H1 (cell line): ENCODE measurements at regions not wholly inside any gene's neighbourhood (a gene's known extent, or its start where the extent isn't known, plus 50 kb on each side); places are given as distances from the start of the nearest gene placed in this dataset.

Source experiments
- CTCF ChIA-PET: fragments of 300-600 bp; sonication (Branson Sonifier 250); formaldehyde crosslinking; loops from one replicate; lab custom pipeline; 2021; ENCODE audit not compliant: partially characterized antibody; lab: Charles Lee
- POLR2A ChIA-PET: fragments of 300-600 bp; sonication (Branson Sonifier 250); formaldehyde crosslinking; loops from one replicate; lab custom pipeline; 2021; ENCODE audit warnings: inconsistent platforms; ENCODE audit not compliant: partially characterized antibody; lab: Charles Lee
- DNase-seq, 2 experiments: peaks; one replicate each; pipeline versions ENCODE4 v3.0.0 to v3.0.0-alpha.2; 2010 to 2022; ENCODE audit warnings: low spot score in 2 of 2, low read depth in 1 of 2, mixed read lengths in 1 of 2
- FAIRE-seq: peaks from 2 replicates; lab custom pipeline; 2011; peaks lifted over from hg19 to GRCh38; lab: Jason Lieb, UNC
- H2AFZ ChIP-seq: 2 replicates; pipeline ENCODE4 v1.8.1; 2012; ENCODE audit warnings: low read length, inconsistent platforms
- H2AK5ac ChIP-seq: 2 replicates; pipeline ENCODE4 v1.6.1; 2013; ENCODE audit warnings: low read depth, low read length
- H2BK120ac ChIP-seq: replicated peaks from 2 replicates; pipeline ENCODE3; 2013; ENCODE audit warnings: low read depth, low read length, inconsistent platforms
- H2BK12ac ChIP-seq: 2 replicates; pipeline ENCODE4 v1.6.1; 2013; ENCODE audit warnings: low read depth, low read length
- H2BK15ac ChIP-seq: 2 replicates; pipeline ENCODE4 v1.6.1; 2013; ENCODE audit warnings: low read length
- H2BK20ac ChIP-seq: 2 replicates; pipeline ENCODE4 v1.6.1; 2013; ENCODE audit warnings: low read length
- H2BK5ac ChIP-seq: 2 replicates; pipeline ENCODE4 v1.6.1; 2013; ENCODE audit warnings: low read depth, low read length
- H3K14ac ChIP-seq: 2 replicates; pipeline ENCODE4 v1.6.1; 2013; ENCODE audit warnings: inconsistent platforms; ENCODE audit not compliant: insufficient read length
- H3K18ac ChIP-seq: 2 replicates; pipeline ENCODE4 v1.6.1; 2013; ENCODE audit warnings: low read length; ENCODE audit errors: extremely low read depth
- H3K23ac ChIP-seq: 2 replicates; pipeline ENCODE4 v1.6.1; 2013; ENCODE audit warnings: inconsistent platforms; ENCODE audit not compliant: insufficient read length
- H3K23me2 ChIP-seq: 2 replicates; pipeline ENCODE4 v1.6.1; 2013; ENCODE audit warnings: low read depth, low read length
- H3K27ac ChIP-seq: 2 replicates; pipeline ENCODE4 v1.6.1; 2011; ENCODE audit warnings: low read depth, low read length, inconsistent platforms
- H3K27me3 ChIP-seq, 4 experiments: replicated peaks in 1 of 4; 1 replicate in 1 of 4; 2 replicates in 3 of 4; pipeline versions ENCODE4 v1.6.1 to v1.8.1; 2011 to 2013; ENCODE audit warnings: low read length in 3 of 4, mild to moderate bottlenecking in 3 of 4, inconsistent platforms in 2 of 4, mixed read lengths in 2 of 4, moderate library complexity in 1 of 4; ENCODE audit not compliant: control insufficient read depth in 3 of 4, insufficient read depth in 3 of 4; ENCODE audit errors: extremely low read depth in 1 of 4
- H3K36me3 ChIP-seq, 4 experiments: 2 replicates each; pipeline versions ENCODE4 v1.6.1 to v1.8.1; 2011 to 2013; ENCODE audit warnings: mild to moderate bottlenecking in 4 of 4, low read length in 3 of 4, moderate library complexity in 2 of 4, control low read depth in 1 of 4, inconsistent platforms in 1 of 4; ENCODE audit not compliant: insufficient read depth in 4 of 4, control insufficient read depth in 2 of 4
- H3K4ac ChIP-seq: replicated peaks from 2 replicates; pipeline ENCODE3; 2013; ENCODE audit warnings: low read length, low read depth, mixed read lengths, inconsistent platforms; ENCODE audit not compliant: insufficient read length
- H3K4me1 ChIP-seq, 4 experiments: replicated peaks in 1 of 4; 1 replicate in 1 of 4; 2 replicates in 3 of 4; pipeline versions ENCODE4 v1.6.1 to v1.8.1; 2011 to 2013; ENCODE audit warnings: low read length in 3 of 4, inconsistent platforms in 2 of 4, mixed read lengths in 1 of 4; ENCODE audit not compliant: insufficient read depth in 4 of 4, control insufficient read depth in 3 of 4
- H3K4me2 ChIP-seq, 2 experiments: 2 replicates each; pipeline versions ENCODE4 v1.6.1 to v1.8.1; 2011 to 2013; ENCODE audit warnings: low read depth in 2 of 2, low read length in 2 of 2, control low read depth in 1 of 2, inconsistent platforms in 1 of 2, mild to moderate bottlenecking in 1 of 2; ENCODE audit not compliant: insufficient read depth in 1 of 2
- H3K4me3 ChIP-seq, 4 experiments: fragments of 200-600, 300-600 bp in 1 of 4; sonication (generic), shearing (Covaris generic), sonication (Bioruptor Twin) in 1 of 4; 2 replicates each; pipeline versions ENCODE4 v1.5.1 to v1.8.1; 2011 to 2016; ENCODE audit warnings: low read length in 4 of 4, low read depth in 3 of 4, control low read depth in 2 of 4, inconsistent platforms in 2 of 4, mild to moderate bottlenecking in 2 of 4, mixed read lengths in 1 of 4, moderate library complexity in 1 of 4; ENCODE audit not compliant: insufficient read depth in 2 of 4; ENCODE audit errors: extremely low read depth in 1 of 4
- H3K56ac ChIP-seq: replicated peaks from 2 replicates; pipeline ENCODE3; 2013; ENCODE audit warnings: low read depth, mild to moderate bottlenecking, mixed read lengths, low read length, inconsistent platforms; ENCODE audit not compliant: insufficient read length
- H3K79me1 ChIP-seq: 2 replicates; pipeline ENCODE4 v1.6.1; 2013; ENCODE audit warnings: low read depth, low read length, control low read depth
- H3K79me2 ChIP-seq, 2 experiments: 2 replicates each; pipeline versions ENCODE4 v1.6.1 to v1.8.1; 2012 to 2013; ENCODE audit warnings: low read length in 2 of 2, mild to moderate bottlenecking in 2 of 2, inconsistent platforms in 1 of 2; ENCODE audit not compliant: insufficient read depth in 2 of 2, control insufficient read depth in 1 of 2
- H3K9ac ChIP-seq, 4 experiments: replicated peaks in 1 of 4; 1 replicate in 1 of 4; 2 replicates in 3 of 4; pipeline versions ENCODE4 v1.6.1 to v1.8.1; 2011 to 2013; ENCODE audit warnings: low read depth in 3 of 4, low read length in 3 of 4, control low read depth in 2 of 4, mild to moderate bottlenecking in 2 of 4, moderate library complexity in 2 of 4, inconsistent platforms in 1 of 4; ENCODE audit errors: extremely low read depth in 1 of 4
- H3K9me3 ChIP-seq, 2 experiments: 2 replicates each; pipeline versions ENCODE4 v1.6.1 to v1.8.1; 2012 to 2013; ENCODE audit warnings: mild to moderate bottlenecking in 2 of 2, moderate library complexity in 2 of 2, control low read depth in 1 of 2, inconsistent platforms in 1 of 2, low read depth in 1 of 2, low read length in 1 of 2, mixed read lengths in 1 of 2; ENCODE audit not compliant: insufficient read depth in 2 of 2
- H4K20me1 ChIP-seq, 2 experiments: replicated peaks in 1 of 2; 2 replicates each; pipeline versions ENCODE3 to v1.8.1; 2011 to 2013; ENCODE audit warnings: inconsistent platforms in 2 of 2, low read length in 2 of 2, mild to moderate bottlenecking in 1 of 2; ENCODE audit not compliant: insufficient read depth in 2 of 2, control insufficient read depth in 1 of 2
- H4K5ac ChIP-seq: 2 replicates; pipeline ENCODE4 v1.6.1; 2013; ENCODE audit warnings: low read length, low read depth, mixed read lengths, inconsistent platforms; ENCODE audit not compliant: insufficient read length
- H4K8ac ChIP-seq: 2 replicates; pipeline ENCODE4 v1.8.0; 2013; ENCODE audit warnings: mild to moderate bottlenecking, moderate library complexity, low read length, inconsistent platforms; ENCODE audit not compliant: insufficient read depth; ENCODE audit errors: extremely low read depth
- H4K91ac ChIP-seq: replicated peaks from 2 replicates; pipeline ENCODE3; 2013; ENCODE audit warnings: low read length, mixed read lengths, inconsistent platforms; ENCODE audit not compliant: insufficient read length
- GABPA ChIP-seq: IDR thresholded peaks from 2 replicates; pipeline ENCODE4 v1.6.1; 2011; ENCODE audit warnings: mild to moderate bottlenecking, low read length, moderate library complexity, borderline replicate concordance; ENCODE audit not compliant: insufficient read depth
- KDM5A ChIP-seq: fragments of 200-600 bp; IDR thresholded peaks from 2 replicates; pipeline ENCODE4 v1.7.1; 2012; ENCODE audit warnings: mild to moderate bottlenecking, low read length, inconsistent platforms, mixed read lengths
- POU5F1 ChIP-seq: IDR thresholded peaks from 2 replicates; pipeline ENCODE4 v1.6.1; 2011; ENCODE audit warnings: low read depth, mild to moderate bottlenecking, low read length, moderate library complexity
- RAD21 ChIP-seq, 2 experiments: IDR thresholded peaks in 1 of 2; conservative IDR thresholded peaks in 1 of 2; 2 replicates each; pipeline ENCODE4 v1.6.1; 2011; ENCODE audit warnings: low read depth in 2 of 2, low read length in 2 of 2, improper control_type of control experiment in 1 of 2, inconsistent platforms in 1 of 2, mild to moderate bottlenecking in 1 of 2, moderate library complexity in 1 of 2
- TEAD4 ChIP-seq: IDR thresholded peaks from 2 replicates; pipeline ENCODE4 v1.6.1; 2012; ENCODE audit warnings: low read depth, low read length, inconsistent platforms, mixed read lengths

DNA sequence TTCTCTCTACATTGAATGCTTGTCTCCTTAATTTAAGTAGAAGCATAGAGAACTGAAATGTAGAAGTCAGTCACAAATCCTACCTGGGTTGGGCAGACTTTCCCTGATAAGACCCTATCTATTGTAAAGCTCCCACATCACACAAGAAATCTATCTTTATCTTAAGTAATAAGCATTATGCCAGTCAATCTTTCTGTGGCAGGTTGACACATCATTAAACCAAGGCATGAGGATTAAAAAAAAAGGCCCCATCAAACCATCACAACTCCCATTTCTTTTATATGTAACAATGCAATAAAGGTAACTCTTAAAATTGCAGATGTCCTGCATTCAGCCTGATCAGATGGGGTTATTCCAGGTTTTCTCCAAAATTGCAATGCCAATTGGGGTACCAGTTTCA, 311.8 kb downstream of the TOX3 start:
- TF ChIP-seq POU5F1 (no peak), KDM5A (no peak), RAD21 (IDR thresholded peaks at IDR 0.05 in 1 of 2, conservative IDR thresholded peaks at IDR 0.05 in 1 of 2; ENCODE audit: low read depth in 2 of 2, low read length in 2 of 2) (no peak), GABPA (no peak), TEAD4 (no peak)
- H3K56ac ChIP-seq: no peak overlapping the region
- DNase-seq (no peak), FAIRE-seq (no peak)
- H3K14ac ChIP-seq: no peak overlapping the region
- ChIA-PET POLR2A (no interaction called here), CTCF (interaction anchor here (0.6 to 0.7 kb wide), 4 partner anchors 43 to 676 kb away, joined by 3 to 4 read pairs (median 3); no protein-coding TSS in a partner anchor)
- H3K9ac ChIP-seq: no peak overlapping the region
- no peak overlapping the region for H2BK15ac ChIP-seq
- no peaks in the 10 kb centered on the region for H3K79me1 ChIP-seq
- H2BK5ac ChIP-seq: no peak overlapping the region
- H3K23ac ChIP-seq: no peak overlapping the region
- H3K9me3 ChIP-seq: no peaks in the 10 kb centered on the region
- H3K27ac ChIP-seq: no peak overlapping the region
- no peaks in the 10 kb centered on the region for H3K27me3 ChIP-seq
- no peak overlapping the region for H4K5ac ChIP-seq
- no peak overlapping the region for H3K18ac ChIP-seq
- H4K8ac ChIP-seq: no peak overlapping the region
- H3K4me2 ChIP-seq: no peak overlapping the region
- H3K79me2 ChIP-seq: no peaks in the 10 kb centered on the region
- H4K91ac ChIP-seq: no peak overlapping the region
- no peaks in the 10 kb centered on the region; the same call in 1 of the 2 replicates for H3K23me2 ChIP-seq
- no peaks in the 10 kb centered on the region; a peak in 1 of 7 replicates for H3K4me1 ChIP-seq
- H2BK120ac ChIP-seq: no peak overlapping the region
- no peak overlapping the region for H2AFZ ChIP-seq
- no peak overlapping the region for H2AK5ac ChIP-seq
- no peak overlapping the region for H3K4me3 ChIP-seq
- no peak overlapping the region for H2BK20ac ChIP-seq
- H3K36me3 ChIP-seq: no peaks in the 10 kb centered on the region
- no peaks in the 10 kb centered on the region for H4K20me1 ChIP-seq
- no peak overlapping the region for H2BK12ac ChIP-seq
- no peak overlapping the region for H3K4ac ChIP-seq
